GM21447 (cell line): ENCODE measurements at regions not wholly inside any gene's neighbourhood (a gene's known extent, or its start where the extent isn't known, plus 50 kb on each side); places are given as distances from the start of the nearest gene placed in this dataset.
"Not testable (repeated sequence)": the region's sequence is repeated elsewhere in the genome, so short reads cannot be mapped to it uniquely, and the experiment has no call there.

Source experiments
- ATAC-seq: cut with Tn5 transposase; IDR thresholded peaks from one replicate; pipeline ENCODE4 v1.9.1; 2021; ENCODE audit not compliant: unreplicated experiment

- ATAC-seq, result no peak
Measured at GRCh38 chr3:10726787-10727186, 89.2 kb upstream of the SLC6A11 start.

GRCh38 chr3:10729439-10729838, 86.6 kb upstream of the SLC6A11 start:
- ATAC-seq, result no peak

- no peak for ATAC-seq
Measured at GRCh38 chr3:10732292-10732691, 83.7 kb upstream of the SLC6A11 start.

- ATAC-seq, result no peak
Measured at GRCh38 chr3:10733297-10733696, 82.7 kb upstream of the SLC6A11 start.

- ATAC-seq, result not testable (repeated sequence)
Measured at GRCh38 chr3:10736444-10736843, 79.6 kb upstream of the SLC6A11 start.

- no peak for ATAC-seq
Measured at GRCh38 chr3:10737785-10738184, 78.2 kb upstream of the SLC6A11 start.

- ATAC-seq, result no peak
Measured at GRCh38 chr3:10738688-10739372, 77.2 kb upstream of the SLC6A11 start.

GRCh38 chr3:10740954-10741353, 75.1 kb upstream of the SLC6A11 start:
- ATAC-seq, result no peak

GRCh38 chr3:10741891-10742671, 73.9 kb upstream of the SLC6A11 start:
- no peak for ATAC-seq

GRCh38 chr3:10743366-10744097, 72.5 kb upstream of the SLC6A11 start:
- ATAC-seq, result no peak

GRCh38 chr3:10744098-10744465, 71.9 kb upstream of the SLC6A11 start:
- no peak for ATAC-seq

GRCh38 chr3:10745392-10745791, 70.6 kb upstream of the SLC6A11 start:
- no peak for ATAC-seq

- no peak for ATAC-seq
Measured at GRCh38 chr3:10746001-10746400, 70.0 kb upstream of the SLC6A11 start.

GRCh38 chr3:10746684-10747083, 69.3 kb upstream of the SLC6A11 start:
- ATAC-seq, result no peak

- ATAC-seq, result no peak
Measured at GRCh38 chr3:10747341-10747740, 68.7 kb upstream of the SLC6A11 start.

GRCh38 chr3:10748040-10748439, 68.0 kb upstream of the SLC6A11 start:
- no peak for ATAC-seq

GRCh38 chr3:10753964-10754363, 62.1 kb upstream of the SLC6A11 start:
- ATAC-seq, result no peak

GRCh38 chr3:10756546-10756945, 59.5 kb upstream of the SLC6A11 start:
- ATAC-seq, result no peak

GRCh38 chr3:10757021-10757820, 58.8 kb upstream of the SLC6A11 start:
- ATAC-seq, result no peak

- no peak for ATAC-seq
Measured at GRCh38 chr3:10757821-10758130, 58.3 kb upstream of the SLC6A11 start.

- ATAC-seq, result no peak
Measured at GRCh38 chr3:10758304-10759037, 57.6 kb upstream of the SLC6A11 start.
